ENCODE measurements at regions not wholly inside any gene's neighbourhood (a gene's known extent, or its start where the extent isn't known, plus 50 kb on each side); places are given as distances from the start of the nearest gene placed in this dataset.
"Not testable (repeated sequence)": the region's sequence is repeated elsewhere in the genome, so short reads cannot be mapped to it uniquely, and the experiment has no call there.

DNA sequence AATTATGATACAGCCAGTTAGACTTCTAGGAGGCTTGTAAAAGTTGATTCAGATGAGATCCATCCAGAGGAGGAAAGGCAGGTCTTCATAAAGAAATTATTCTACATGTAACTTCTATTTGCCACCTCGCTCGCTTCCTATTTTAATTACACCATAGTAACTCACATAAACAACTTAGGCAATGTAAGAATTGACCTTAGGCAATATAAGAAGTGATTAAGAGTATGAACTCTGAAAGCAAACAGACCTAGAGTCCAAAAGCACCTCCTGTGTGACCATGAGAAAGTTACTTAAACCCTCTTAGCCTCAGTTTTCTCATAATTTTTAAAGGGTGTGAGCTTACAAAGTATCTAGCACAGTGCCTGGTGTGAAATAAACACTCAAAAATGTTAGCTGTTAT lies 192.7 kb upstream of the NFIA start:
- no peak for DNase-seq (ENCODE audit: low spot score)

DNA sequence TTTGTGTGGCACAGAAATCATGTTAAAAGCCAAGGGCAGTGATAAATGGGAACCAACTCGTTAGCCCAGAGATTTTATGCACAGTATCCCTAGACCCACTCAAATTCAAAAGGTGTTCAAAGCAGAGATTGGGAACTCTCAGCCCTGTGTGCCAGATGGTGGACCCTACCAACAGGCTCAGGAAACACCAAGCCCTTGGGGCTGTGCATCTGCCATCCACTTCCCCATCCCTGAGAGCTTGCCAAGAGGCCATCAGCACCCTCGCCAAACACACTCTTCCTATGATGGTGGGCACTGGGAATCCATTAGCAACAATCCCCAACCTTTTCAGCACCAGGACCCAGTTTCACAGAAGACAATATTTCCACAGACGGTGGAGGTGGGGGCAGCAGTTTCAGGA lies 194.2 kb upstream of the NFIA start:
- no peak for DNase-seq (ENCODE audit: low spot score)

DNA sequence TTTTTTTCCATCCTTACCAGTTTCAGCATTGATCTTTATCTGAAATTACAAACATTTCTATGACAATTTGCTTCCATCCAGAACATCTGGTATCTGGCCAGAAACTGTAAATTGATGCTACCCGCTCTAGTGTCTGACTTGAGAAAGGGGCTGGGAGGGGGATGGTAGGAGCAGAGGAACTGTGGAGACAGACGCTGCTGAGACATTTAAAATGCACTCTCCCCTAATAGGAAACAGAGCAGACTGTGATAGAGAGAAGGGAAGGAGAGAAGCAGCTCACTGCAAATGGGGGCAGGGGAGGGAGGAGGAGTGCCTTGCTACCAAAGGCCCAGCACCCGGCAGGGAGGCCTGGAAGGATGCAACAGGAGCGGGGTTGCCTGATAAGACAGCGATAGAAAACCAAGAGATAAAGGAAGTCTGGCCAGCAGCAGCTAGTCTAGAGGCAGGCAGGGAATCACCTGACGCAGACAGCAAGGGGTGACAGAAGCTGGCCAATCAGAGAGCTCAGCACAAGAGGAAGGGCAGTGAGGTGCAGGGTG lies 195.5 kb upstream of the NFIA start:
- DNase-seq (ENCODE audit: low spot score): no peak

DNA sequence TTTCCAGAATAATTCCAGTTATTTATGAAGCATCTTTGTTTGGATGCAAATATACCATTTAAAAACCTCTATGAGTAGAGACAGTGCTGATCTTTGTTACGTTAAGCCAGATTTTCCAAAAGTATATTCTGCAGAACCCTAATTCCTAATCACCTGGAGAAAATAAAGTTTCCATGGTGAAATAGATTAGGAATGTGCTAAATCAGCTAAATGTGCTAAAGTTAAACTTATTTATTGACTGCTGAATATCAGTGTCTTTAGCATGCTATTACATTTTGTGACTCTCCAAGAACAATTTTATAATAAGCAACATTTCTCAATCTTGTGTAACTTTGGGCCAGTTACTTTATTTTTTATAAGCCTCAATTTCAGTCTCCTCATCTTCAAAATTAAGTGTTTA lies 196.3 kb upstream of the NFIA start:
- DNase-seq (ENCODE audit: low spot score): no peak

DNA sequence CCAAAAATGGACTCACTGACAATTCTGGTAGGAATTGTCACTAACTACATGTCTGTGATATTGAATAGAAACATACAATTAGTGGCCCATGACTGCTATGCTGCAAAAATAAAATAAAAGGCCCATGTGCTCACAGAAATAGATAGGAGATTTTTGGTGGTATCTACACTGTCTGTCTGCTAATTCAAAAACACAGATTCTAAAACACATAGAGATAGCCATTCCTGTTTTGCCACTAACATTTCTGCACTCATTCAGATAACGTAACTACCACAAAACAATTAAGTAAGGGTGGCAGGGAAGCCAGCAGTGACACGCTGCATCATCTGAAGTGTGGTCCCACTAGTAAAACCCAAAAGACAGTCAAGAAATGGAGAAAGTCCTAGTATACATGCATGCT lies 202.2 kb upstream of the NFIA start:
- no peak for DNase-seq (ENCODE audit: low spot score)

DNA sequence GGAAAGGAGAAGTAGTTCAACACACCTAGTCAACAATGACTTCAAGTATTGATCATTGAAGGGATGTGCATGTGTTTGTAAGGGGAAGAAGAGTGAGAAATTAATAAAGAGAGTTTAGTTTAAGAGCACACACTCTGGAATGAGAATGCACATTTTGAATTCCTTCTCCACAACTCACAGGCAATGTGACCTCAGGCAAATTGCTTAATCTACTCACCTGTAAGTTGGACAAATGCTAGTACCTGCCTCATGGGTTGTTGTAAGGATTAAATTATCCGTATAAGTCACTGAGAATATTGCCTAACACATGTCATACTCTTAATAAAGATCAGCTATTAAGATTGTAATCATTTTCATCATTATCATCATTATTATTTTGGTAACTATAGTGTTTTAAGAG lies 204.0 kb upstream of the NFIA start:
- DNase-seq (ENCODE audit: low spot score): no peak

DNA sequence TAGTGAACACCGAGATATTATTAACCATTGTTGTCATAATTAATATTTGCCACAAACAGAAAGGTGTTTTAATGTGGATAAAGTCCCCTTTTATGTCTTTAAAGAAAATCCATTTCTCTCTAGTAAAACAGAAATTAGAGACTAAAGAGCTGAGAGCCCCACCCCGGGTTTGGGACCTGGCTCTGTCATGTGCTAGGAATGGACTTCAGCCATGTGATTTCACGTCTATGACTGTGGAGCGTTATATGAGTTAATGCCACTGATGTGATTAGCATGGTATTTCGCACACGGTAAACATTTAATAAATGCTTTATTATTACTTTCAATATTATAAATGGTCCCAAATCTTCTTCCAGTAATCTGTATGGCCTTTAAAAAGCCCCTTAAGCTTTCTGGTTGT lies 205.0 kb upstream of the NFIA start:
- no peak for DNase-seq (ENCODE audit: low spot score)

DNA sequence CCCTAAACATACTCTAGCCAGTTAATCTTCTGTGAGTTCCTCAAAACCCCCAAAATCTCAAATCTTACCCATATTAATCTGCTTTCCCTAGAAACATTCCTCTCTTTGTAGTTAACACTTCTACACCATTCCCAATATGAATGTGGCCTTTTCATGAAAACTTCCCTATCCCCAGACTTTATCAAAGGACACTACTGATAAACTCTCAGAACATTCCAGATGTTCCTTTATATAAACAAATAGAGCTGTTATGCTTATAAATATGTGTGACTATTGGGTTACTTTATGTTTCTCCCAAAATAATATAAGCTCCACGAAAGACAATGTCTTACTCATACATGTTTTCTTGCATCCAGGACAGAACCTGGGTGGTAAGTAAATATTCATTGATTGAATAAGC lies 205.4 kb upstream of the NFIA start:
- DNase-seq (ENCODE audit: low spot score): no peak

DNA sequence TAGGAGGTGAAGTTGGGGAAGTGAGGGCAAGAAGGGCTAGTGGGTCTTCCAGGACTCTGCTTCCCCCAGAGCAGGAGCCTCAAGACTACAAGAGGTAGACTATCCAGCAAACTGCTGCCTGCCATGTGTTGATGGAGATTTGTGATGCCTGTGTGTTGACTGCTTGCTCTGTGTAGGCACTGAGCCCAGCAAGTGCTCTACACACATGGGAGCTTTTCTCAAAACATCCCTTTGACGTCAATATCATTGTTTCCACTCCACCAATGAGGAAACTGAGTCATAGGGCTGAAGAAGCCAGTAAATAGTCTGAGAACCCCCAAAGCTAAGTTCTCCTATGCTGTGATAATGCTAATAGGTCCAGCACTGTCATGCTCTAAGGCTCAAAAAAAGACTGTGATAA lies 207.2 kb upstream of the NFIA start:
- no peak for DNase-seq (ENCODE audit: low spot score)

DNA sequence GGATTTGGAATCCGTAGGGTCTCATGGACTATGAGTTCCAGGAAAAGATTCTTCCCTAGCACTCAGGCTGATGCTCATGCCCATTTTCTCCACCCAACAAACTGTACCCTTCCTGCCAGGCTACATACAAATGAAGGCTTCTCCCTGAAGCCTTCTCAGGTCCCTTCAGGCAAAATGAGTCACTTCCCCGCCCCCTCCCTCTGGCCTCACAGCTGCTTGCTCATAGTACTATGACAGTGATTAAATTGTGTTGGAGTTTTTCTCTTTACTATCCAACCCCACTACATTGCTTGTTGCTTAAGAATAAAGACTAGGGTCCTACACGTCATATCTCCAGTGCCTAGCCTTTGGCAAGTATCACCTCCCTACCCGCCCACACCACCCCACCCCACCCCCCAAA lies 207.6 kb upstream of the NFIA start:
- no peak for DNase-seq (ENCODE audit: low spot score)

DNA sequence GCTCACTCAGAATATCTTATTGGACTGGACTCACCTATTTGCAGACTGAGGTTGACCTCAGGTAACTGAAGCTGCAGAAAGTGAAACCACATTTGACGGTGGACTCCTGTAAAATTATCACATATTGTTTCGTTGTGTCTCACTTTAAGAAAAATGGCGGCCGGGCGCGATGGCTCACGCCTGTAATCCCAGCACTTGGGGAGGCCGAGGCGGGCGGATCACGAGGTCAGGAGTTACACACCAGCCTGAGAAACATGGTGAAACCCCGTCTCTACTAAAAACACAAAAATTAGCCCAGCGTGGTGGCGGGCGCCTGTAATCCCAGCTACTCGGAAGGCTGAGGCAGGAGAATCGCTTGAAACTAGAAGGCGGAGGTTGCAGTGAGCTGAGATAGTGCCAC lies 209.0 kb upstream of the NFIA start:
- not testable (repeated sequence) for DNase-seq (ENCODE audit: low spot score)

DNA sequence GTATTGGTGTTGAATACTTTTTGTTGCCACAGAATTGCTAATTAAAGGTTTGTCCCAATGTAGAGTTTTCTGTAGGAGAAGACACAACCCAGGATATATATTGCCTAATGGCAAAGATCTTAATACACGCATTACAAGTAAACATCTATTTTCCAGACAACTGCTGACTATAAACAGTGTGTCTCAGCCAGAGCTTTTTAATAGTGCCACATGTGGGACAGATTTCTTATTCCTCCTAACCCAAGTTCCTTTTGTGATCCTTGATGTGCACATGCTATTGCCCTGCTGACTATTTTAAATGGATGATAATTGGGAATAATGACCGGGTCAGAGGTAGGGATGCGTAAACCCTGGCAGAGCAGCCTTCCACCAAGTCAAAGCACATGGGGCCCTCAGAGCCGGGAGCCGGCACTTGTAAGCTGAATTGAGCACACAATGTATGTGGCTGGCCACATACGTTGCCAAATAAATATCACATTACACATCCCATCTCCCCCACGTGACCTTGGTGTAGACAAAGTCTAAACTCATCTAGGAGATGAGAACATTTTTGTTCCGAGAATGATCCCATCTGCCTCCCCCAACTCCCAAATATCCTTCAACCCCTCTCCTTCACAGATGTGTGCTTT lies 209.8 kb upstream of the NFIA start:
- DNase-seq (ENCODE audit: low spot score): no peak

DNA sequence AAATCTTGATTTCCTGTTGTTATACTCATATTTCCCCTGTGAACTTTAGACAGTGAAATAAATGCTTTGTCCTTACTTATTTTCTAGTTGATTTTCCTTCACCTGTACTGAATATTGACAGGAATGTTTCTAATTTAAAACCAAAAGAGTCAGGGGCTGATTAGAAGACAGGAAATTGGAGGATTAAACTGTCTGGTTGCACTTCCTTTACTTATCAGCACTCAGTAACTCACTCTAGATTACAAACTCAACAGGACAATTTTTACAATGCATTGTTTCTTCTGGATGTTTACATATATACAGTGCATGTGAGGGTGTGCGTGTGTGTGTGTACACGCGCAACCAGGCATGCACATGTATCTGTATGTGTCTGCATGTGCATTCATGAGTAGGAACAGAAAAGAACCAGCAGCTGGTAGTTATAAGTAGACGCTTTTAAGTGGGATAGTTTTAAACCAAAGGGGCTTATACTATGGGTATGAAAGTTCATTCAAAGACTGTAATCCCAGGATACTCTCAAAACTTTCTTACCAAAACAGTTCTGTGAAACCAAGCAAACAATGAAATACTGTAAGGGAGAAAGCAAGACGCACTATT lies 212.0 kb upstream of the NFIA start:
- no peak for DNase-seq (ENCODE audit: low spot score)

DNA sequence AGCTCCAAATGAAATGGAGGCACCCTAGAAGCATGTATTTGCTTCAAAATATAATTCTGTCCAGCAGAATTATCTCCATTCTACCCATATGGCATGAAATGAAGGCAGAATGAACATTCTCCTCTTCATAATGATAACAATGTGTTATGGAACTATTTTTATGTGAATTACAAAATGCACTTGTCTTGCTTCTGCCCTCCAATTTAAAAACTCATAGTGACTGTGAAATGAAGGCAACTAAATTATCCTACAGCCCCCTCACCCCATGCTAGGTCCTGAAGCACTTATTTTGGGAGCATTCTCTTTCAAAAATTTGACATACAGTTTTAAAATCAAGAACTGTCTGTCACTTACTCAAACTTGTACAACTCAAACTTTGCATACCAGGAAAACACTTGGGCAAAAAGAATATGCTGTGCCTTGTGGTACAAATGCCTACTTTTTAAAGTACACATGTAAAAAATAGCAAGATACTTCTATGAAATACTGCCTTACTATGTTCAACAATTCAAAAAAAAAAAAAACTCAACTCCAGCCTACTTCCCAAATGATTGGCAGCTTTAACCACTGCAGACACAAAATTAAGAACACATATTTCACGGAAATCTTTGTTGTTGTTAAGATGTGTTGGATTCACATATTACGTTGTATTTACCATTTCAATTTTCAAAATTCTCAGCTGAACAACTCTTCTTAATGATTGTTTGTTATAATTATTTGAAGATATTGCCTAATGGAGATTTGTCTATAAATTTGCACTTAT lies 213.3 kb upstream of the NFIA start:
- no peak for DNase-seq (ENCODE audit: low spot score)

DNA sequence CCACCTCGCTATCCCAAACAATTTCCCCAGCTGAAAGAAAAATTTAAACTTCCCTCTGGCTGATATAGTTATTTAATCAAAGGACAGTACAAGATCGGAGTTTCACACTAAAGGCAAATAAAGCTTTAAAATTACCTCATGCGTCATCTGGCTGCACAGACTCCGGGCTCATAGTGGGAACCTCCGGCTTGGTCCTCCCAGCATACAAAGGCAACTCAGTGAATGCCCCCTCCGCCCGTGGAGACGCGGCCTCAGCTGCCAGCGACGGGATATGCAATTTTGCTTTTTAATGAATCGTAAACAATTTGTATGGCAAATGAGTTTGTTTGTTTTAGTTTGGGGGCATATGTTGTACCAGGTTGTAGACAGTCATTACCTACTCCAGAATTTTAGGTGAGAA lies 214.6 kb upstream of the NFIA start:
- no peak for DNase-seq (ENCODE audit: low spot score)

DNA sequence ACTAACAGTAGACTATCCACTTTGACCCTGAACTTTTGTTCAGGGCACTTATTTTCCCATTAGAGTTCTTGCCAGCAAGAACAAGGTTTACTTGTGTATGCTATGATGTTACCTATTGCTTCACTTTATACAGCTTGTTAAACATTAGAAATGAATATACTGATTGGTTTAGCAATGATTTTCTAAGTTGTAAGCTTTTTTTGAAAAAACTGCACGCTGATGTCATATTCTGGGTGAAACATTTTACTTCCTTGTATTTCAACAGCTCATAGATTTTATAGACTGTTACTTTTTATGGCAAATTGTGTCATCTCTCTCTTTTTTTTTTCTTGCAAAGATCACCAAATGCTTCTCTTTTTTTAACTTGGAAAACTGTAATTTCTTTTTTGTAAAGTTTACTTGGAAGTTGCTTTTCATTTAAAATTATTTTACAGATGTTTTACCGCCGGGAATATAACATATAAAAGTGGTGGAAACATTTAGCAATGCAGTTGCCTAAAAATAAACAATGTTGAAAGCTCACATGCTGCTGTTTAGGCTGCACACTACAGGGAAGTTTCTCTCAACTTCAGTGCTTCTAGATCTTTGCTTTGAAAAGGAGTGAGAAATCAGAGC lies 215.3 kb upstream of the NFIA start:
- DNase-seq (ENCODE audit: low spot score): no peak

DNA sequence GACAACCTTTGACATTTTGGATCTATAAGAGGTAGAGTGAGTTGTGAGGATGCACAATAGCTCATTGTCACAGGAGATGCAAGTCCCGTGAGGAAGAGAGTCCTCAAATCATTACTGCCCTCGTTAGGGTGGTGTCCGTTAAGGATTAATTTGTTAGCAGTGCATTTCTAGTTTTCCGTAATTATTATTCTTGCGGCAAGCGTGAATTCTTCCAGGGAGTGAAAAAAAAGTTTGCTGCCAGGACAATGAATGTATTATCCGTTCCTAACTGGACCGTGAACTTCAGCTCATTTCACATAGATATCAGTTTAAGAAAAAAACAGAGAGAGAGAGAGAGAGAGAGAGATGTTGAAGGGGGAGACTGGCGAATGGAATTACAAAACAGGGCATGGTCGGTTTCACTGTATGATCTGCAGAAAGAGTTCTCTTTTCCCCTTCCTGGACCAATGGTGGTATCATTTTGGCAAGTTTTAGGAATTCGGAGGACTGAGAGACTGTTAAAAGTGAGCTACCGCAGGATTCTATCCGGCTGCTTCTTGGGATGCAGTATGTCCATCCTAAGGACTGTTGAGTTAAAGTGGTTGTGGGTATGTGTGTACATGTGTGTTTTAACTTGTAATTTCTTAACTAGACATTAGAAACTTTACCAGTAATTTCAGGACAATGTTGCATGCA lies 216.0 kb upstream of the NFIA start:
- no peak for DNase-seq (ENCODE audit: low spot score)

DNA sequence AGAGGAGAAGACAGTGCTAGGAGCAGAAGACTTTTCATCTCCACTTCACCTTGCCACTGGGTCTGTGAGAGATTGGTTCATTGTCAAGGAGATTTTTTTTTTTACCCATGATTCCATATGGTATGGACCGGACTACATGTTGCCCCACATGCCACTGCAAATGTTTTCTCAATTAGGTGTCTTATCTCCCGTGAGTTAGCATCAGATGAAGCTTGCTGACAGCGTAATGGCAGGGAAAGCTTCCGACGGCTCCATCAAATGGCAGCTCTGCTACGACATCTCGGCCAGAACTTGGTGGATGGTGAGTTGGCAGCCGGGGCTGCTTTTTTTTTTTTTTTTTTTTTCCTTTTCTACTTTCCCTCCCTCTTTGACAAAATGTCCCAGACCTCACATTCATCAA lies 217.2 kb upstream of the NFIA start:
- DNase-seq (ENCODE audit: low spot score): peak; percentile 23

DNA sequence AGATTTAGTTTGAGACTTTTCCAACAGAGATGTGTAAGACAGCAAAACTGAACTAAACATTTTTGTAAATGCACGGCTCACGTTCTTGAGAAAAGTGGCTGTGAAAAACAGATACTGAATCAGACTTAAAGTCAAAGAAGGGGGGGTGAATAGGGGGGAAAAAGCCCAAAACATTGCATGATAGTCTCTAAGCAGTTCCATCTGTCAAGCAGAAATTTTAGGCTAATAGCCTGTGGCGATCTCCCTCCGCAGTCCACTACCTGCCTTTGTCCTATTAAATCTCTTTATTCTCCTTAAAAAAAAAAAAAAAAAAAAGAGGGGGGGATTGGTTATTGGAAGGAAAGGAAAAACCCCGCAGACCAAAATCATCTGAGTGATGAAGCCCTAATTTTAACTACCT lies 217.6 kb upstream of the NFIA start:
- no peak for DNase-seq (ENCODE audit: low spot score)

DNA sequence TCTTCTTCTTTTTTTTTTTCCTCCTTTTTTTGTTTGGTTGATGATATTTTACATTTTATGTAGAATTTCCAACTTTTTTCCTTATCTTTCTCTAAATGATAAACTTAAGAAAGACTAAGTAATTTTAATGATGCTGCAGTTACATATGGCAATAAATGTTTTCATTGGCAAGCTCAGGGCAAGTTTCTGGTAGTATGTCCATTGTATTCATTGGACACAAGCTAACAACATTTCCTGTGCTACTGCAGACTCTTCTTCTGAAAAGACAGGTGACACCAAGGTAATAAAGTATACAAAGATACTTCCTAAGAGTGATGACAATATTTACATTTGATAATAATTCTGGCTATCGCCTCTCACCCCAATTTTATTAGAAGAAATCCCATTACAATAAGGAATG lies 219.2 kb upstream of the NFIA start:
- DNase-seq (ENCODE audit: low spot score): no peak

DNA sequence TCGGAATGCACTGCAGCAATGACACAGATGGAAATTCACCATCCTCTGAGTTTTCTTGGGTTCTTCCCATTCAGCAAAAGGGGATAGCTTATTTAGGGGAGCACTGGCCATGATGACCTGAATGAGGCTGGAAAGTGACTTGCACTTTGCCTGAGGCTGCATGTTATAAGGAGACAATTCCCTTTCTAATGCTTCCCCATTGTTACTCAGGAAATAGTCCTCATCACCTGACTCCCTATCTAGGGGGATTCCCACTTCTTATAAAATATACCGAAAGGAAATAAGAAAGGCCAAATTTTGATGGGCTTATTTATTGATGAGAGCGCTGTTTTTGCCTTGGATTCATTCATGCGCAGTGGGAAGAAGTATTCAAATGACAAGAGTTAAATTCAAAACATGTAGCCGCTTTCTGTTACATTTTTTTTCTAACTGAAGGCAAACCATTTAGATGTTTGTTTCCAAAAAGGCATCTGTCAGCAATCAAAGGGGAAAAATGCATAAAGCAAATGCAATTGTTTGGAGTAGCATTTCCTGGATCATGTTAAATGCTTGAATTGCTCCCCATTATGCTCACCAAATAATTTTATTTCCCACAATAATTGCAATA lies 220.3 kb upstream of the NFIA start:
- no peak for DNase-seq (ENCODE audit: low spot score)

DNA sequence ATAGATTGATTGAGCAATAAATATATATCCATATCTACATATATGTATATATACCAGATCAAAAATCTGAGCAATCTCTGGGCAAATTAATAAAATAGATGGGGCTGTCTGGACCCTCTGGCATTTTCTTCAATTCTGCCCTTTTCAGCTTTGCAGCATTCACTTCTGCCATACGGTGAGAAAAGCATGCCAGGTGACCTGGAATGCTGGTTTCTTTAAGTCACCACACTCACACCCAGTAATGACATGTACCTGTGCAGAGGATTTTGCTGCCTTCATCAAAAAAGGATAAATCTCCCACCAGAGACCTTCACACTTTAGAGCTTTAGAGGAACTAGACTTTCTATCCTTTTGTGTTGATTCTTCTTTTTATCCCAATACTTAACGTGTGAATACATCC lies 223.2 kb upstream of the NFIA start:
- peak; percentile 55 for DNase-seq (ENCODE audit: low spot score)

Measured in cerebellar cortex (tissue), 1 donor.